Ascending aorta (tissue), 2 donors: ENCODE measurements at regions not wholly inside any gene's neighbourhood (a gene's known extent, or its start where the extent isn't known, plus 50 kb on each side); places are given as distances from the start of the nearest gene placed in this dataset.

ENCODE experiments used
- DNase-seq, 2 donors: peaks; one replicate each; pipeline ENCODE4 v3.0.0-alpha.2; 2019; ENCODE audit warnings: low spot score in 2 of 2
- H3K27ac ChIP-seq, 2 donors: fragments of 200-600 bp; sonication (generic); one replicate each; pipeline ENCODE4 v1.5.1; 2016 to 2017; ENCODE audit warnings: mild to moderate bottlenecking in 1 of 2
- H3K27me3 ChIP-seq: fragments of 200-600 bp; sonication (generic); one replicate; pipeline ENCODE4 v1.5.1; 2017
- H3K36me3 ChIP-seq, 2 donors: fragments of 200-600 bp; sonication (generic); one replicate each; pipeline ENCODE4 v1.5.1; 2016
- H3K4me1 ChIP-seq, 2 donors: fragments of 200-600 bp; sonication (generic); one replicate each; pipeline ENCODE4 v1.5.1; 2016 to 2017; ENCODE audit warnings: mild to moderate bottlenecking in 1 of 2
- H3K4me3 ChIP-seq, 2 donors: fragments of 200-600 bp; sonication (generic); one replicate each; pipeline ENCODE4 v1.5.1; 2016 to 2017; ENCODE audit warnings: mild to moderate bottlenecking in 1 of 2
- H3K9me3 ChIP-seq, 2 donors: fragments of 200-600 bp; sonication (generic); one replicate each; pipeline ENCODE4 v1.5.1; 2016
- intact Hi-C: fragments of 100-400 bp; cut with DNase I; formaldehyde crosslinking; loops from one replicate; pipeline ENCODE4 v1.15.1; 2023
- TF ChIP-seq, protein P1 (sequence below), 3 experiments: fragments of 200-600 bp in 2 of 3; fragments of 450-650 bp in 1 of 3; sonication (generic) in 2 of 3; IDR thresholded peaks; one replicate each; pipeline ENCODE4 v1.5.1; 2016 to 2019; ENCODE audit warnings: antibody characterized with exemption in 3 of 3, mild to moderate bottlenecking in 1 of 3, moderate library complexity in 1 of 3

DNA sequence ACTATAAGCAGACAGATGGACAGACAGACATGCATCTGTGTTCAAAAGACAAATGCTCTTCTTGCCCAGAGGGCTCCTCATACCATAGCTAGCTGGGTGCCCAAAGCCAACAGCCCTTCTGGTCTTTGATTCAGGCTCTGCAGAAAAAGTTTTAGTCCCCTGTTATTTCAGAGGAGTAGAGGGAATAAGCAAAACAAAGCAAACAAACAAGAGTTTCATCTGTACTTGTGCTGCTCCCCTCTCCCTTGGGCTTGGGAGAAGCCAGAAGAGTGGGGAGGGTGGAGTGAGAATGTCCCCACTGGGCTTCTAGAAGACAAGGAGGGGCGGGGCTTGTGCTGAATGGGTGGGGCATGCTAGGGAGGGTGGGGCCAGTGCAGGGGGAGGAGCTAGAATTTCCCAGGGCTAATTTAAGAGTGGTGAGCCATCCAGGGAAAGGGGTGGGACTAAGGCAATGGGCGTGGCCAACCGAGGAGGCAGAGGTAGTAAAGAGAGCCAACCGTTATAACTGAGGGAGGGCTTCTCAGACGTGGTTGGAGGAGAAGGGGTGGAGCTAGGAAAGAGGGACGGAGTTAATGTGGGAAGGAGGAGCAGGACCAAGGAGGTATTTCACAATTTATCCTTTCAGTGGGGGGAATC, 101.2 kb upstream of the MGMT start:
- TF ChIP-seq, protein P1, sequence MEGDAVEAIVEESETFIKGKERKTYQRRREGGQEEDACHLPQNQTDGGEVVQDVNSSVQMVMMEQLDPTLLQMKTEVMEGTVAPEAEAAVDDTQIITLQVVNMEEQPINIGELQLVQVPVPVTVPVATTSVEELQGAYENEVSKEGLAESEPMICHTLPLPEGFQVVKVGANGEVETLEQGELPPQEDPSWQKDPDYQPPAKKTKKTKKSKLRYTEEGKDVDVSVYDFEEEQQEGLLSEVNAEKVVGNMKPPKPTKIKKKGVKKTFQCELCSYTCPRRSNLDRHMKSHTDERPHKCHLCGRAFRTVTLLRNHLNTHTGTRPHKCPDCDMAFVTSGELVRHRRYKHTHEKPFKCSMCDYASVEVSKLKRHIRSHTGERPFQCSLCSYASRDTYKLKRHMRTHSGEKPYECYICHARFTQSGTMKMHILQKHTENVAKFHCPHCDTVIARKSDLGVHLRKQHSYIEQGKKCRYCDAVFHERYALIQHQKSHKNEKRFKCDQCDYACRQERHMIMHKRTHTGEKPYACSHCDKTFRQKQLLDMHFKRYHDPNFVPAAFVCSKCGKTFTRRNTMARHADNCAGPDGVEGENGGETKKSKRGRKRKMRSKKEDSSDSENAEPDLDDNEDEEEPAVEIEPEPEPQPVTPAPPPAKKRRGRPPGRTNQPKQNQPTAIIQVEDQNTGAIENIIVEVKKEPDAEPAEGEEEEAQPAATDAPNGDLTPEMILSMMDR (IDR thresholded peaks at IDR 0.05): no peak
- no peaks in the 10 kb centered on the region for H3K9me3 ChIP-seq
- no peaks in the 10 kb centered on the region for H3K27me3 ChIP-seq
- no peak overlapping the region for H3K27ac ChIP-seq
- no peaks in the 10 kb centered on the region for H3K4me1 ChIP-seq
- no peak for DNase-seq
- H3K36me3 ChIP-seq: no peaks in the 10 kb centered on the region
- H3K4me3 ChIP-seq: no peak overlapping the region
- intact Hi-C loops: no loop called here

DNA sequence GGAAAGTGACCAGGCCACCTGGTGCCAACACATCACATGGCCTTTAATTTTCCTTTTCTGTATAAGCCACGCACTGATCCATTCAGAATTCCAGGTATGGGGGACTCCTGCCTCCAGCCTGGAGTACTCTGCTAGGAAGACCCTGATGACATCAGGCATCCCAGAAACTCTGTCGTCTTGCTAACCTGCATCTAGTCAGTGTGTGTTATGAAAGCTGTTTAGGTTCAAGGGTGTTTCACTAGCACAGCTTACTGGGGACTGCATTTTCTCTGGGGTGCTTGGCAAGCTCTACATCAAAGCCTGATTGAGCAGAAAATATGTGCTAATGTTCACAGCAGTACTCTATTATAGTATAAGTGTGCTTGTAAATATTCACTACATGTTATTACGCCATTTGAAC, 100.6 kb upstream of the MGMT start:
- Histone ChIP-seq H3K27me3 (no peaks in the 10 kb centered on the region), H3K4me1 (no peaks in the 10 kb centered on the region), H3K27ac (no peak overlapping the region), H3K4me3 (no peak overlapping the region), H3K36me3 (no peaks in the 10 kb centered on the region), H3K9me3 (no peaks in the 10 kb centered on the region)
- DNase-seq: no peak
- intact Hi-C loops: no loop called here
- TF ChIP-seq, protein P1 (IDR thresholded peaks at IDR 0.05): no peak

DNA sequence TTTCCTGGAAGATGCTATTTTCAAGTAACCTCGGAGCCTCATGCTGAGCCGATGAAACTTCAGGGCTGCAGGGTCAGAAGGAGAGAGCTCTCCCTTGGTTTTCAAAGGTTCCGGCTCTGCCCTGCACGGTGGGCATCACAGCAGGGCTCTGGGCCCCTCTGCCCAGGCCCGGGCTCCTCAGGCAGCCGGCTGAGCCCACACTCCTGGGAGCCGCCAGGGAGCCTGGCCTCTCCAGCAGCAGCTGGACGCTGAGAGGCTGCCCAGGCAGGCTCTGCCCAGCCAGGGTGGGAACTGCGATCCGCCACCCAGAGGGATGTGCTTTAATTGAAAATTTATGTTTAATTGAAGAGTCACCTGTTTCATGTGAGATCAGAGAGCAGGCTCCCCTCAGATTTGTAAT, 97.5 kb upstream of the MGMT start:
- TF ChIP-seq, protein P1 (IDR thresholded peaks at IDR 0.05): no peak
- H3K27me3 ChIP-seq: no peaks in the 10 kb centered on the region

DNA sequence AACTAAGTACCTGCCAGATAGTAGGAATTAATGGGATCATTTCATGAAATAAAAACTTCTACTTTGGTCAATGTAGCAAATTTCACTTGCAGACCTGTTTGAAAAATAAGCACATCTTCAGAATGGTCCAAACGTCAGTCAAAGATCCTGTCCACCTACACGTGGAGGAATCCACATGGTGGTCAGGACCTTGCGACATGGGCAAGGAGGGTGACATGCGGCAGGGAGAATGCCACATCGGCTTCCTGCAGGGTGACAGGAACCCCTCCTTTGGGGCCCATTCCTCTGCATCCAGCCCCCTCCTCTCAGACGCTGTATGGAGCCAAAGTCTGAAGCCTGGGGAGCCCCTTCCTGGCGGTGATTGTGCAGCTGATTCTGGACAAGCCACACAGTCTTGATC, 95.5 kb upstream of the MGMT start:
- TF ChIP-seq, protein P1 (IDR thresholded peaks at IDR 0.05): no peak
- H3K4me1 ChIP-seq: no peaks in the 10 kb centered on the region
- H3K4me3 ChIP-seq: no peak overlapping the region
- no peaks in the 10 kb centered on the region for H3K36me3 ChIP-seq
- no peak overlapping the region for H3K27ac ChIP-seq
- H3K9me3 ChIP-seq: no peaks in the 10 kb centered on the region
- DNase-seq: no peak
- H3K27me3 ChIP-seq: no peaks in the 10 kb centered on the region
- intact Hi-C loops: no loop called here

More for the DNA sequence above, 97.5 kb upstream of the MGMT start:
- no peak for DNase-seq
- H3K4me3 ChIP-seq: no peak overlapping the region
- intact Hi-C loops: no loop called here
- H3K36me3 ChIP-seq: no peaks in the 10 kb centered on the region
- H3K27ac ChIP-seq: no peak overlapping the region
- no peaks in the 10 kb centered on the region for H3K4me1 ChIP-seq
- no peaks in the 10 kb centered on the region for H3K9me3 ChIP-seq

DNA sequence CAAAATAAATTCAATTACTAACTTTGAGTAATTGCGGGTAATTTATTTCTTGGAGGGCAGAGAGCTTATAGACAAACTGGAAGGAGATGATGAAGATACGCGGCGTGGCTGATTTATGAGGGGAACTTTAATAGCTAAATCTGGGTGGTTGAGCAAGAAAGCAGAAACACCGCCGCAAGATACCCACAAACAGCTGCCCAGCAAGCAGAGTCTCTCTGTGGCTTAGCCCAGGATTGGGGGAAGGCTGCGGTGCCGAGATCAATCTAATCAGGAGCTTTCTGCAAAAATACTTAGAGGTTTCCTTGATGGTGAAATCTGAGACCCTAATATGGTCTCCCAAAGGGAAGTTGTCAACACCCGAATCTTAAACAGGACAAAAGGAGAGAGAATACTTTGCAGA, 94.9 kb upstream of the MGMT start:
- H3K27ac ChIP-seq: no peak overlapping the region
- no peaks in the 10 kb centered on the region for H3K27me3 ChIP-seq
- no peak for DNase-seq
- H3K36me3 ChIP-seq: no peaks in the 10 kb centered on the region
- no peak overlapping the region for H3K4me3 ChIP-seq
- H3K9me3 ChIP-seq: no peaks in the 10 kb centered on the region
- intact Hi-C loops: no loop called here
- TF ChIP-seq, protein P1 (IDR thresholded peaks at IDR 0.05): no peak
- no peaks in the 10 kb centered on the region for H3K4me1 ChIP-seq

DNA sequence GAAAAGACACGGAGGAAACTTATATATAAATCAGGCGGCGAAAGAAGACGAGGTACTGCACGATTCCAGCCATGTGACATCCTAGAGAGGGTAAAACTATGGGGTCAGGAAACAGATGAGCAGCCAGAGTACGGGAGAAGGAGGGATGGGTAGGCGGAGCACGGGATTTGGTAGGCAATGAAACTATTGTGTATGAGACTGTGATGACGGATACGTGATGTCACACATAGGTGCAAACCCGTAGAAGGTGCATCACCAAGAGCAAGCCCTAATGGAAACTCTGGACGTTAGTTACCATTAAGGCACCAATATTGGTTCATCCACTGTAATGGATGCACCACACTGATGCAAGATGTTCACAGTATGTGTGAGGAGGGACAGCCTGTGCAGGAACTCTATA, 93.8 kb upstream of the MGMT start:
- H3K4me3 ChIP-seq: no peak overlapping the region
- H3K4me1 ChIP-seq: no peaks in the 10 kb centered on the region
- no peak overlapping the region for H3K27ac ChIP-seq
- TF ChIP-seq, protein P1 (IDR thresholded peaks at IDR 0.05): no peak
- no peaks in the 10 kb centered on the region for H3K9me3 ChIP-seq
- H3K27me3 ChIP-seq: no peaks in the 10 kb centered on the region
- intact Hi-C loops: no loop called here
- DNase-seq: no peak
- H3K36me3 ChIP-seq: no peaks in the 10 kb centered on the region
